WTC11 (cell line): ENCODE measurements at regions not wholly inside any gene's neighbourhood (a gene's known extent, or its start where the extent isn't known, plus 50 kb on each side); places are given as distances from the start of the nearest gene placed in this dataset.

Experiments used
- ATAC-seq: fragments of 200-7000 bp; cut with Tn5 transposase; 2 replicates; pipeline ENCODE4 v1.10.0; 2021; ENCODE audit warnings: mild to moderate bottlenecking, moderate library complexity
- CTCF ChIA-PET: fragments of 300-600 bp; sonication (Branson Sonifier 250); formaldehyde crosslinking; loops from one replicate; lab custom pipeline; 2021; ENCODE audit warnings: antibody characterized with exemption; lab: Charles Lee
- POLR2A ChIA-PET: fragments of 350-600 bp; sonication (Branson Sonifier 250); formaldehyde crosslinking; loops from one replicate; lab custom pipeline; 2021; ENCODE audit warnings: antibody characterized with exemption; lab: Charles Lee
- DNase-seq: peaks from one replicate; pipeline ENCODE4 v3.0.0; 2021; ENCODE audit warnings: low spot score
- H3K27ac Mint-ChIP-seq: 2 replicates; pipeline ENCODE4 v1.8.0; 2021; ENCODE audit warnings: mixed read lengths
- H3K27me3 Mint-ChIP-seq: 2 replicates; pipeline ENCODE4 v1.8.0; 2021; ENCODE audit warnings: low read depth, mild to moderate bottlenecking, moderate library complexity, mixed read lengths
- H3K36me3 Mint-ChIP-seq: 2 replicates; pipeline ENCODE4 v1.8.0; 2021; ENCODE audit warnings: mixed read lengths
- H3K4me1 Mint-ChIP-seq: 2 replicates; pipeline ENCODE4 v1.8.0; 2022; ENCODE audit warnings: mixed read lengths
- H3K4me3 Mint-ChIP-seq: 2 replicates; pipeline ENCODE4 v1.8.0; 2021; ENCODE audit warnings: mild to moderate bottlenecking, moderate library complexity, mixed read lengths
- H3K9me3 Mint-ChIP-seq: 2 replicates; pipeline ENCODE4 v1.8.0; 2021; ENCODE audit warnings: mixed read lengths
- AR ChIP-seq: fragments of 250-450 bp; sonication (Bioruptor Pico); IDR thresholded peaks from 2 replicates; pipeline ENCODE4 v1.9.0; 2021; ENCODE audit warnings: mild to moderate bottlenecking
- ATF3 ChIP-seq: sonication (generic); formaldehyde crosslinking; conservative IDR thresholded peaks from 2 replicates; pipeline ENCODE4 v1.8.1; 2022; ENCODE audit warnings: mild to moderate bottlenecking, missing genetic modification reagents
- ETV6 ChIP-seq: sonication (generic); formaldehyde crosslinking; IDR thresholded peaks from 2 replicates; pipeline ENCODE4 v1.8.1; 2022; ENCODE audit warnings: mild to moderate bottlenecking, missing genetic modification reagents
- FOXJ3 ChIP-seq: sonication (generic); formaldehyde crosslinking; IDR thresholded peaks from 2 replicates; pipeline ENCODE4 v1.9.0; 2021; ENCODE audit warnings: missing genetic modification reagents, mild to moderate bottlenecking, borderline replicate concordance
- FOXP4 ChIP-seq: sonication (generic); formaldehyde crosslinking; IDR thresholded peaks from 2 replicates; pipeline ENCODE4 v1.8.0; 2022; ENCODE audit warnings: mild to moderate bottlenecking, missing genetic modification reagents
- HMGXB4 ChIP-seq: sonication (generic); formaldehyde crosslinking; IDR thresholded peaks from 2 replicates; pipeline ENCODE4 v1.8.1; 2023; ENCODE audit warnings: mild to moderate bottlenecking, moderate library complexity, missing genetic modification reagents
- MXD4 ChIP-seq: fragments of 250-450 bp; sonication (Bioruptor Pico); IDR thresholded peaks from 2 replicates; pipeline ENCODE4 v1.8.0; 2021; ENCODE audit warnings: mild to moderate bottlenecking, moderate library complexity, borderline replicate concordance
- NFATC4 ChIP-seq: fragments of 250-450 bp; sonication (Bioruptor Pico); IDR thresholded peaks from 2 replicates; pipeline ENCODE4 v1.9.0; 2021; ENCODE audit warnings: mild to moderate bottlenecking
- NFE2L1 ChIP-seq: sonication (generic); formaldehyde crosslinking; IDR thresholded peaks from 2 replicates; pipeline ENCODE4 v1.8.1; 2023; ENCODE audit warnings: missing genetic modification reagents
- NFYB ChIP-seq: sonication (generic); formaldehyde crosslinking; conservative IDR thresholded peaks from 2 replicates; pipeline ENCODE4 v1.8.0; 2022; ENCODE audit warnings: low read depth, missing genetic modification reagents
- OVOL2 ChIP-seq: fragments of 250-450 bp; sonication (Bioruptor Pico); IDR thresholded peaks from 2 replicates; pipeline ENCODE4 v1.9.0; 2021; ENCODE audit warnings: mild to moderate bottlenecking, borderline replicate concordance
- PREB ChIP-seq: sonication (generic); formaldehyde crosslinking; IDR thresholded peaks from 2 replicates; pipeline ENCODE4 v1.8.1; 2022; ENCODE audit warnings: mild to moderate bottlenecking, missing genetic modification reagents, moderate library complexity, borderline replicate concordance
- SP1 ChIP-seq: sonication (generic); formaldehyde crosslinking; conservative IDR thresholded peaks from 2 replicates; pipeline ENCODE4 v1.8.1; 2022; ENCODE audit warnings: missing genetic modification reagents
- STAT6 ChIP-seq: sonication (generic); formaldehyde crosslinking; conservative IDR thresholded peaks from 2 replicates; pipeline ENCODE4 v1.8.1; 2023; ENCODE audit warnings: mild to moderate bottlenecking, low read depth, missing genetic modification reagents, moderate library complexity
- TEAD1 ChIP-seq: sonication (generic); formaldehyde crosslinking; IDR thresholded peaks from 2 replicates; pipeline ENCODE4 v1.8.0; 2022; ENCODE audit warnings: mild to moderate bottlenecking, missing genetic modification reagents

GRCh38 chr16:8080817-8081216, 509.5 kb downstream of the TMEM114 start (continued):
- no peak for TF ChIP-seq MXD4 (CRISPR knock-in tag)
- TF ChIP-seq, all 79 proteins: peak for 0

GRCh38 chr16:8075271-8075670, 515.0 kb downstream of the TMEM114 start:
- Mint-ChIP-seq H3K27ac (no peak overlapping the region), H3K4me3 (no peak overlapping the region), H3K27me3 (peaks cover 7% of the 10 kb centered on the region), H3K9me3 (peaks cover 88% of the 10 kb centered on the region), H3K4me1 (no peaks in the 10 kb centered on the region), H3K36me3 (peaks cover 68% of the 10 kb centered on the region)
- ATAC-seq (no peak), DNase-seq (no peak)
- POLR2A ChIA-PET: no interaction called here
- CTCF ChIA-PET: no interaction called here
- TF ChIP-seq NFATC4 (CRISPR knock-in tag) (no peak), ATF3 (CRISPR knock-in tag) (no peak), PREB (no peak), STAT6 (no peak), MXD4 (CRISPR knock-in tag) (no peak), FOXP4 (CRISPR knock-in tag) (no peak), NFE2L1 (CRISPR knock-in tag) (no peak), OVOL2 (CRISPR knock-in tag) (no peak), AR (CRISPR knock-in tag) (no peak), TEAD1 (CRISPR knock-in tag) (no peak), NFYB (CRISPR knock-in tag) (no peak), HMGXB4 (CRISPR knock-in tag) (no peak), ETV6 (CRISPR knock-in tag) (no peak), FOXJ3 (no peak), SP1 (CRISPR knock-in tag) (no peak)
